HG03457 (cell line): ENCODE measurements at regions not wholly inside any gene's neighbourhood (a gene's known extent, or its start where the extent isn't known, plus 50 kb on each side); places are given as distances from the start of the nearest gene placed in this dataset.
"Not testable (repeated sequence)": the region's sequence is repeated elsewhere in the genome, so short reads cannot be mapped to it uniquely, and the experiment has no call there.

Source experiments
- ATAC-seq: cut with Tn5 transposase; IDR thresholded peaks from one replicate; pipeline ENCODE4 v1.9.1; 2021; ENCODE audit warnings: moderate number of reproducible peaks; ENCODE audit not compliant: unreplicated experiment

DNA sequence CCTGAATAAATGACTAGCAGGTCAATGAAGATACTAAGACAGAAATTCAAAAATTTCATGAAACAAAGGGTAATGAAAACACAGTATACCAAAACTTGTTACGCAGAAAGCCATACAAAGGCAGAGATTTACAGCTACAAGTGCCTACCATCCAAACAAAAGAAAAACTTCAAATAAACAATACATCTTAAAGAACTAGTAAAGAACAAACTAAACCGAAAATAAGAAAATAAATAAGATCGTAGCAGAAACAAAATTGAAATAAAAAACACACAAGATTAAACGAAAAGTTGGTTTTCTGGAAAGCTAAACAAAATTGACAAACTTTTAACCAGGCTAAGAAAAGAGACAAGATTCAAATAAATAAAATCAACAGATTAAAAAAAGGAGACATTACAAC is 51.5 kb downstream of the VPREB1 start:
- ATAC-seq, result not testable (repeated sequence)

DNA sequence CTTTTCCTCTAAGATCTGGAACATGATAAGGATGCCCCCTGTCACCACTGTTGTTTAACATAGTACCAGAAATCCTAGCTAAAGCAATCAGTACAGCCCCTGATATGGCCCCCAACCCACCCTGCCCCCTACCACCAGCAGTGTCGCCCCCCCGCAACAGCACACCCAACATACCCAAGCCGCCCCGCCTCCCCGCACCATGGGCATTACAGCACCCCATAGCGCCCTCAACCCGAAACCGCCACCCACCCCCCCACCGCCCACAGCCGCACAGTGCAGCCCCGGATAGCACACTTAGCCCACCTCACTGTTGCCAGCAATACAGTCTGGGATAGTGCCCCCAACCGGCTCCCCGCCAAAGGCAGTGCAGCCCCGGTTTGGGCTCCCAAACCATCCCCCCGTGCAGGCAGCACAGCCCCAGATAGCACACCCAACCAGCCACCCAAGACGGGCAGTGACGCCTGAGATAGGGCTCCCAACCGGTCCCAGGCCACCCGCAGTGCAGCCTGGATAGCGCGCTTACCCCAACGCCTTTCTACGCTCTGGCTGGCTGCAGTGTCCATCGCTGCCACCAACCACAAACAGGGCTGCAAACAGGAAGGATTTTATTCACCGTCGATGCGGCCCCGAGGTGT is 52.7 kb downstream of the VPREB1 start:
- not testable (repeated sequence) for ATAC-seq

DNA sequence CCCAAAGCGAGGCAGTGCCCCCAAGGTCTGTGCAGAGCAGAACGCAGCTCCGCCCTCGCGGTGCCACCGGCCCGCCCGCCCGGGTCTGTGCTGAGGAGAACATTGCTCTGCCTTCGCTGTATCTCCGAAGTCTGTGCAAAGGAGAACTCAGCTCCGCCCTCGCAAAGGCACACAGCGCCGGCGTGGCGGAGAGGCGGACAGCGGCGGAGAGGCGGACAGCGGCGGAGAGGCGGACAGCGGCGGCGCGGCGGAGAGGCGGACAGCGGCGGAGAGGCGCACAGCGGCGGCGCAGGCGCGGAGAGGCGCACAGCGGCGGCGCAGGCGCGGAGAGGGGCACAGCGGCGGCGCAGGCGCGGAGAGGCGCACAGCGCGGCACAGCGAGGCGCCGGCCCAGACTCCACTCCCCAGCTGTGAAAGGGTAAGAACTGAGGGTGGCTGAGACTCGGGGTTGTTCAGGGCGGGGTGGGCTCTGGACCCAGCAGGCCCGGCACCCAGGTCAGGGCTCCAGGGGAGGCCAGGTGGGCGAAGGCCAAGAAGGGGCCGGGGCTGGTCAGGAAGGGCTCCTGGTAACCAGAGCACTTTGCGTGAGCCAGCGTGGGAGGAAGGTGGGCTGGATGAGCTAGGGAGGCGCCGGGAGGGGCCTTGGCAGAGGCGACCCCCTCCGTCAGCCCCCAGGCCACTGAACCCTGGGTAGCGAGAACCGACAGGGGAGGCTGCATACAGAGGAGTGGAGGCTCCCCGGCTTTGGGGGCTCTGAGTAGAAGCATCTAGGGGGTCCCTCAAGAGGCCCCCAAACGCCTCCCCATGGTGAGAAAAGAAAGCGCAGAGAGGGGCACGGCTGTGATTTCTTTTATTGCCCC is 53.4 kb downstream of the VPREB1 start:
- ATAC-seq, result not testable (repeated sequence)

DNA sequence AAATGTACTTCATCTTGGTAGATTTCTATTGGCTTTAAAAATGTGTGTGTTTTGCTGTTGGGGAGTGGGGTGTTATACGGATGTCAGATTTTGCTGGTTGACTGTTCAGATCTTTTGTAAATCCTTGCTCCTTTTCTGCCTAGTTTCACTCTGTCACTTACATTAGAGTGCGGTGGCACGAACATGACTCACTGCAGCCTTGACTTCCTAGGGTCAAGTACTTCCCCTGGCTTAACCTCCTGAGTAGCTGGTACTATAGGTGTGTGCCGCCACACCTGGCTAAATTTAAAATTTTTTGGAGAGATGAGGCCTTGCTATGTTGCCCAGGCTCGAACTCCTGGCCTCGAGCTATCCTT is 54.0 kb downstream of the VPREB1 start:
- ATAC-seq, result not testable (repeated sequence)

DNA sequence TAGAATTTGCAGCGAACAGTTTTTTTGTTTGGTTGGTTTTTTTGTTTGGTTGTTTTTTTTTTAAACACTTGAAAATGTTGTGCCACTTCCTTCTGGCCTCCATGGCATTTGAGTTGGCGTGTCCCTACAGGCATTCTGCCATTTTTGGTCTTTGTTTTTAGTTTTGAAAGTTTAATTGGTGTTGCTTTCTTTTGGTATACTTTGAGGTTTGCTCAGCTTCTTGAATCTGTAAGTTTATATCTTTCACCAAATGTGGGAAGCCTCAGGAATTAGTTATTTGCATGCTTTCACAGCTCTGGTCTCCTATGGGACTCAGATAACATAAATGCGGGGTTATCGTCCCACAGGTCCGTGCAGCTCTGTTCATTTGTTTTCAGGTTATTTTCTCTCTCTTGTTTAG is 55.9 kb downstream of the VPREB1 start:
- not testable (repeated sequence) for ATAC-seq

GRCh38 chr22:22300946-22301345 is 56.4 kb downstream of the VPREB1 start:
- ATAC-seq, result not testable (repeated sequence)

GRCh38 chr22:22316589-22316988 is 72.0 kb downstream of the VPREB1 start:
- no peak for ATAC-seq

- ATAC-seq, result no peak
Measured at GRCh38 chr22:22318723-22319465, 74.3 kb downstream of the VPREB1 start.

GRCh38 chr22:22321743-22322611 is 77.4 kb downstream of the VPREB1 start:
- not testable (repeated sequence) for ATAC-seq

DNA sequence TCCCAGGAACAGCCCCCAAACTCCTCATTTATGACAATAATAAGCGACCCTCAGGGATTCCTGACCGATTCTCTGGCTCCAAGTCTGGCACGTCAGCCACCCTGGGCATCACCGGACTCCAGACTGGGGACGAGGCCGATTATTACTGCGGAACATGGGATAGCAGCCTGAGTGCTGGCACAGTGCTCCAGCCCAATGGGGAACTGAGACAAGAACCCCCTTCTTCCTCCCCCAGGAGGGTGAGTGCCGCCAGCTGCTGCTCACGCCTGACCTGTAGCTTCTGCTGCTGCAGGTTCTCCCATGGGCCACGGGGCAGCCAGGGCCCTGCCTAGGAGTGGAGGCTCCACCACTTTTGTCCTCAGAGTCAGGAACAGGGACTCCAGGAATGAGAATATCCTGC is 78.2 kb downstream of the VPREB1 start:
- ATAC-seq, result no peak

GRCh38 chr22:22327723-22328122 is 83.1 kb downstream of the VPREB1 start:
- no peak for ATAC-seq

DNA sequence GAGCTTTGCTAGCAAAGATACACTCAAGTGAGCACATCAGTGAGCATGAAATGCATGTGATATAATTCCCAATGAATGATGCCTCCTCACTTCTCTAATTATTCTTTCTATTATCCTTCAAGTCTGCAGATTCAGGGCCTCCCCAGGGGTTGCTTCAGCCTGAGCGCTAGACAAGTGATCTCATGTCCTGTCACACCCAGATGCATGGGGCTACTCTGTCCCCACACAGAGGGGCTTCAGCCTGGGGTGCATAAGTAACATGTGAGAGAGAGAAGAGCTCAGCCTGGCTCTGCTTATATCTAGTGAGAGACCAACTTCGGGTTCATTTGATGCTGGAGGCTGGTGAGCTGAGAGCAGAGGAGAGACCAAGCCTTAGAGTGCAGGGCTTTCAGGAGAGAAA is 85.2 kb downstream of the VPREB1 start:
- no peak for ATAC-seq

DNA sequence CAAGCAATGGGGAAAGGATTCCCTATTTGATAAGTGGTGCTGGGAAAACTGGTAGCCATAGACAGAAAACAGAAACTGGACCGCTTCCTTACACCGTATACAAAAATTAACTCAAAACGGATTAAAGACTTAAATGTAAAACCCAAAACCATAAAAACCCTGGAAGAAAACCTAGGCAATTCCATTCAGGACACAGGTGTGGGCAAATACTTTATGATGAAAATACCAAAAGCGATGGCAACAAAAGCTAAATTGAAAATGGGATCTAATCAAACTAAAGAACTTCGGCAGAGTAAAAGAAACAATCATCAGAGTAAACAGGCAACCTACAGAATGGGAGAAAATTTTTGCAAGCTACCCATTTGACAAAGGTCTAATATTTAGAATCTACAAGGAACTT is 91.1 kb downstream of the VPREB1 start:
- ATAC-seq, result not testable (repeated sequence)

DNA sequence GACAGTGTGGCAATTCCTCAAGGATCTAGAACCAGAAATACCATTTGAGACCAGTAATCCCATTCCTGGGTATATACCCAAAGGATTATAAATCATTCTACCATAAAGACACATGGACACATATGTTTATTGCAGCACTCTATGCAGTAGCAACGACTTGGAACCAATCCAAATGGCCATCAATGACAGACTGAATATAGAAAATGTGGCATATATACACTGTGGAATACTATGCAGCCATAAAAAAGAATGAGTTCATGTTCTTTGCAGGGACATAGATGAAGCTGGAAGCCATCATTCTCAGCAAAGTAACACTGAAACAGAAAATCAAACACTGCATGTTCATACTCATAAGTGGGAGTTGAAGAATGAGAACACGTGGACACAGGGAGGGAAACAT is 91.7 kb downstream of the VPREB1 start:
- not testable (repeated sequence) for ATAC-seq

DNA sequence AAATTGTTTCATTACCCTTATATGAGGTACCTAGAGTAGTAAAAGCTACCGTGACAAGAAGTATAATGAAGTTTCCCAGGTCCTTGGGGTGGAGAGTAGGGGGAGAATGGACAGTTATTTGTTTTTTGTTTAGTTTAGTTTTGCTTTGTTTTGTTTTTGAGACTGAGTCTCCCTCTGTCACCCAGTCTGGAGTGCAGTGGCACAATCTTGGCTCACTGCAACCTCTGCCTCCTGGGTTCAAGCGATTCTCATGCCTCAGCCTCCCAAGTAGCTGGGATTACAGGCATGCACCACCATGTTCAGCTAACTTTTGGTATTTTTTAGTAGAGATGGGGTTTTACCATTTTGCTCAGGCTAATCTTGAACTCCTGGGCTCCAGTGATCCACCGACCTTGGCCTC is 94.2 kb downstream of the VPREB1 start:
- not testable (repeated sequence) for ATAC-seq

- no peak for ATAC-seq
Measured at GRCh38 chr22:22341736-22342135, 97.2 kb downstream of the VPREB1 start.

- ATAC-seq, result no peak
Measured at GRCh38 chr22:22342697-22343580, 98.4 kb downstream of the VPREB1 start.

DNA sequence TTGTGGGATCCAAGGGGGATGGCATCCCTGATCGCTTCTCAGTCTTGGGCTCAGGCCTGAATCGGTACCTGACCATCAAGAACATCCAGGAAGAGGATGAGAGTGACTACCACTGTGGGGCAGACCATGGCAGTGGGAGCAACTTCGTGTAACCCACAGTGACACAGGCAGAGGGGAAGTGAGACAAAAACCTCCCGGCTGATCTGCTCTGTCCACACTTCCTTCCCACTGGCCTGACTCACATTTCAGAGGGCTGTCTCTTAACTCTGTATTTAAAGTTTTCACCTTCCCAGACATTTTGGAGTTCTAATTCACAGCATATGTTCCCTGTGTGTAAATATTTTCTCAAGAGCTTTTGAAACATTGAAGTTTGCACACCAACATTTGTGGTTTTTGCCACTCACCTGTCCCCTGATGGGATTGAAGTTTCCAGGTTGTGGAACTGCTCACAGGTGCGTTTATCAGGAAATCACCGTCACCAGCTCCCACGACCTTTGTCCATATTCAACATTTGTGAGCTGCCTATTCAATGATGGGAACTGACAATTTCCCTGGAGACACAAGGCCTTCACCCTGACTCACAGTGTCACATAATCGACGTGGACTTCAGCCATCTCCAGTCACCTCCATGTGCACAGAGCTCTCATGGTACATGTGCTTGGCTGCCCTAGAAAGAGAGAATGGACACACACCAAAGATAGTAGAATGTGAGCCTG is 99.2 kb downstream of the VPREB1 start:
- ATAC-seq, result no peak

DNA sequence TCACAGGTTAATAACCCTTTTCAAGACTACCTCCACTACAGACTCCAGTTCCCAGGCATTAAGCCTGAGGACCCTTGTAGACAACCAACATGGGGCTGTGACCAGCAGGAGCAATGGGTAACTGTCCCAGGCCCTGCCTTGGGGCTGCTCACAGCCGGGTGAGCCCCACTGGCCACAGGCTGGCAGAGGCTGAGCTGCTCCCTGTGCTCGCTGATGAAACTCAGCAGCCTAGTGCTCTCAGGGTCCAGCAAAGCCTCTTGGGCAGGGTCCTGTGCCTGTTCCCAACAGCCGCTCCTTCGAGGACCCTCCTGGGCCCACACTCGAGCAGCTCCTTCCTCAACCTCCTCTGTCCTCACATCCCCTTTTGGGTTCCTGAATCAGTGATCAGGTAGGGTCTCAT is 99.8 kb downstream of the VPREB1 start:
- no peak for ATAC-seq
